ENCODE measurements at regions not wholly inside any gene's neighbourhood (a gene's known extent, or its start where the extent isn't known, plus 50 kb on each side); places are given as distances from the start of the nearest gene placed in this dataset.

DNA sequence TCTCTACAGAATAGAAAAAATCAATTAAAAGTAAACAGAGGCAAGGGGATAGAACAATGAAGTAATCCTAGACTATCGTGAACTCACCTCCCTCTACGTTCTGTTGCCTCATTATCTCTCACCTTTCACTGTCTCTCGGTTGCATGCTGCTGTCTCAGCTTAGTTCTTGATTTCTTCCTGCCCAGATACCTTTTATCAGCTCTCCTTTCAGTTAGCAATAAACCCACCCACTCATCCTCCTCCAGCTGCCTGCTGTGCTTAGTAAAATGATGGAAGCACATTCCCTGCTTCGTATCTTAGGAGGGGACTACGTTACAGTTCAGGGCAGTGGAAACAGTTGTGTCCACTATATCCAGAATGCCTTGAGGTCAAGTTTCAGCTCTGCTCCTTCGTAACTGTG is 1709.5 kb upstream of the AGA start:
- TF ChIP-seq, protein P1, sequence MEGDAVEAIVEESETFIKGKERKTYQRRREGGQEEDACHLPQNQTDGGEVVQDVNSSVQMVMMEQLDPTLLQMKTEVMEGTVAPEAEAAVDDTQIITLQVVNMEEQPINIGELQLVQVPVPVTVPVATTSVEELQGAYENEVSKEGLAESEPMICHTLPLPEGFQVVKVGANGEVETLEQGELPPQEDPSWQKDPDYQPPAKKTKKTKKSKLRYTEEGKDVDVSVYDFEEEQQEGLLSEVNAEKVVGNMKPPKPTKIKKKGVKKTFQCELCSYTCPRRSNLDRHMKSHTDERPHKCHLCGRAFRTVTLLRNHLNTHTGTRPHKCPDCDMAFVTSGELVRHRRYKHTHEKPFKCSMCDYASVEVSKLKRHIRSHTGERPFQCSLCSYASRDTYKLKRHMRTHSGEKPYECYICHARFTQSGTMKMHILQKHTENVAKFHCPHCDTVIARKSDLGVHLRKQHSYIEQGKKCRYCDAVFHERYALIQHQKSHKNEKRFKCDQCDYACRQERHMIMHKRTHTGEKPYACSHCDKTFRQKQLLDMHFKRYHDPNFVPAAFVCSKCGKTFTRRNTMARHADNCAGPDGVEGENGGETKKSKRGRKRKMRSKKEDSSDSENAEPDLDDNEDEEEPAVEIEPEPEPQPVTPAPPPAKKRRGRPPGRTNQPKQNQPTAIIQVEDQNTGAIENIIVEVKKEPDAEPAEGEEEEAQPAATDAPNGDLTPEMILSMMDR (IDR thresholded peaks at IDR 0.05), result no peak
- no peak for TF ChIP-seq POLR2A (IDR thresholded peaks at IDR 0.05)
- no peaks in the 10 kb centered on the region for H3K4me1 ChIP-seq
- no peak for ATAC-seq
- no peaks in the 10 kb centered on the region for H3K9me3 ChIP-seq
- H3K27ac ChIP-seq, result no peak overlapping the region
- no peaks in the 10 kb centered on the region for H3K36me3 ChIP-seq
- DNase-seq, result no peak
- WGBS, 4 donors, result 38 to 44% (median 41%) methylated on average over 6 of the region's 6 CpGs
- H3K4me3 ChIP-seq, result no peak overlapping the region
- no peaks in the 10 kb centered on the region for H3K27me3 ChIP-seq
- intact Hi-C loops (cut with DNase I), result no loop called here

DNA sequence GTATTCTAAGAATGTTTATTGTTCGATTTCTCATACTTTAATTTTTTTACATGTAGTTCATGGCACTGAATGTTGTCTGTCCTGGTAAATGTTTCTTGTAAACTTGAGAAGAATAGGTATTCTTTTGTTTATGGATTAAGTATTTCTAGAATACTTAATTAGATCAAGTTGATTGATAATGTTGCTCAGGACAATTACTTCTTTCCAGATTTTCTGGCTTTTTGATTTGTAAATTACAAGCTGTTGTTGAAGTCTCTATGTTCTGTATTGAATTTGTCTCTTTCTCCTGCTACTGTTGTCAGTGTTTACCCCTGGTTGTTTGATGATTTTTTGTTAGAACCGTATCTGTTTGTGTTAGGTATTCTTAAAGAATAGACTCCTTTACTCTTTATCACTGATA is 1720.9 kb upstream of the AGA start:
- Histone ChIP-seq H3K4me3 (no peak overlapping the region), H3K4me1 (no peaks in the 10 kb centered on the region), H3K9me3 (peaks cover 0 to 11% (median 0%) of the 10 kb centered on the region in 12 donors), H3K36me3 (no peaks in the 10 kb centered on the region), H3K27ac (no peak overlapping the region), H3K27me3 (no peaks in the 10 kb centered on the region)
- intact Hi-C loops (cut with DNase I), result no loop called here
- ATAC-seq (no peak), DNase-seq (no peak)
- 73 to 84% (median 81%) methylated on average over 2 of the region's 2 CpGs for WGBS, 4 donors
- TF ChIP-seq POLR2A (IDR thresholded peaks at IDR 0.05), result no peak
- TF ChIP-seq, protein P1 (IDR thresholded peaks at IDR 0.05), result no peak

DNA sequence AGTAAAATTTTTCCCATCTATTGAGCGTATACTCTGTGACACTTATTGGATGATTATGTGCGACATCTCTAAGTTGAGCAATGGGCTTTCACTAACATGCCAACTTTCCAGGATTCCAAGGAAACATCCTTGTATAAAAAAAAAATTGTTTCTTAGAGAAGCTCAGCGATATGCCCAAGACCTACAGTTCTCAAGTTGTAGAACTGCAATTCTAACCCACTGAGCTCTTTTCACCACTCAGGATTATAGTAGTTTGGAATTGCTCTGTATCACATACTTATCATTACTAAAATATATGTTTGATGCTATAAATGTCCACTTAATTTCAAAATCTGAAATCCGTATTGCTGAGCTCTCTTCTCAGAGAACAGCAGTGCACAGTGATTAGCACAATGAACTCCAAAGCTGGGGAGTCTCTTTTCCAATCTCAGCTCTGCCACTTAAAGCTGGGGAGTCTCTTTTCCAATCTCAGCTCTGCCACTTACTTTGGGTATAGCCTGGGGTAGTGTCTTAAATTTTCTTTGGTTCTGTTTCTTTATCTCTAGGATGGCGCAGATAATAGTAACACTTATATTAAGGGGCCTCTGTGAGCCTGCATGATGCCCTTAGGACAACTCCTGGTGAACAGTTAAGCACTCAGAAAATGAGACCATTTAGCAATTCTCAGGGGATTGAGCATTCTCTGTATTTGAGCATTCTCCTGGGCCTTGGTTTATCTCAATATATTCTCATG is 1722.2 kb upstream of the AGA start:
- no peaks in the 10 kb centered on the region for H3K27me3 ChIP-seq
- H3K9me3 ChIP-seq, result peaks cover 0 to 11% (median 0%) of the 10 kb centered on the region in 12 donors
- H3K4me1 ChIP-seq, result no peaks in the 10 kb centered on the region
- ATAC-seq (no peak), DNase-seq (no peak)
- H3K4me3 ChIP-seq, result no peak overlapping the region
- TF ChIP-seq, protein P1 (IDR thresholded peaks at IDR 0.05), result no peak
- no peak for TF ChIP-seq POLR2A (IDR thresholded peaks at IDR 0.05)
- WGBS, 4 donors, result 80 to 89% (median 87%) methylated on average over 5 of the region's 5 CpGs
- H3K27ac ChIP-seq, result no peak overlapping the region
- H3K36me3 ChIP-seq, result no peaks in the 10 kb centered on the region
- intact Hi-C loops (cut with DNase I), result no loop called here

GRCh38 chr4:179165000-179165738 is 1722.9 kb upstream of the AGA start:
- ATAC-seq, result no peak
- no peak overlapping the region for H3K27ac ChIP-seq
- no peaks in the 10 kb centered on the region for H3K36me3 ChIP-seq
- no peak overlapping the region for H3K4me3 ChIP-seq
- no peak for TF ChIP-seq POLR2A (IDR thresholded peaks at IDR 0.05)
- TF ChIP-seq, protein P1 (IDR thresholded peaks at IDR 0.05), result no peak
- WGBS, 4 donors, result 78 to 82% (median 80%) methylated on average over 4 of the region's 4 CpGs
- no peaks in the 10 kb centered on the region for H3K27me3 ChIP-seq
- no peak for DNase-seq
- peaks cover 0 to 11% (median 0%) of the 10 kb centered on the region in 12 donors for H3K9me3 ChIP-seq
- intact Hi-C loops (cut with DNase I), result no loop called here
- no peaks in the 10 kb centered on the region for H3K4me1 ChIP-seq

Measured in heart left ventricle (tissue), 16 donors.